ENCODE measurements at regions not wholly inside any gene's neighbourhood (a gene's known extent, or its start where the extent isn't known, plus 50 kb on each side); places are given as distances from the start of the nearest gene placed in this dataset.

DNA sequence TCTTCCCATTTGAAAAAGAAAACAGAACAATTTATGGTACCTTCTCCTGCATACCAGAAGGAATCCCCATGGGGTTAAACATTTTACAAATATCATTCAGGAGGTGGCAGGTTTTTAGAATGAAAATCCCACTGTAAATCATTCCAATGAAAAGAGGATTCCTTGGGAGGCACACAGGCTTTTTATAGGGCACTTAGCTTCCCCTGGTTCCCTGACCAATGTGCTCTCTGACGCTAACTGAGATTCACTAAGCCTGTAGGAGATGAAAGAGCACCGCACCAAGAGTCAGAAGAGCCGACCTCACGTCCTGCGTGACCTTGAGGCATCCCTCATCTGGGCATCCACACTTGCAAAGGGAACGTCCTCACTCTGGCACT, 82.5 kb downstream of the CMPK2 start:
- TF ChIP-seq TAF1 (IDR thresholded peaks at IDR 0.05; ENCODE audit: borderline replicate concordance, low read depth, low read length) (no peak), YY1 (IDR thresholded peaks at IDR 0.05; ENCODE audit: low read depth) (no peak), POLR2AphosphoS5 (IDR thresholded peaks at IDR 0.05; ENCODE audit: low read depth, low read length) (no peak), RXRA (IDR thresholded peaks at IDR 0.05; ENCODE audit: borderline replicate concordance, low read depth) (no peak), RFX5 (IDR thresholded peaks at IDR 0.05; ENCODE audit: low read length) (no peak), SIN3A (IDR thresholded peaks at IDR 0.05; ENCODE audit: borderline replicate concordance, low read depth, low read length) (no peak), CTCF (IDR thresholded peaks at IDR 0.05) (no peak), EP300 (IDR thresholded peaks at IDR 0.05; ENCODE audit: borderline replicate concordance in 1 of 2, low read depth in 1 of 2, low read length in 1 of 2) (no peak), EZH2phosphoT487 (IDR thresholded peaks at IDR 0.05; ENCODE audit: borderline replicate concordance, low read depth) (no peak), MXI1 (IDR thresholded peaks at IDR 0.05; ENCODE audit: low read depth, low read length) (no peak), FOXM1 (IDR thresholded peaks at IDR 0.05; ENCODE audit: low read depth) (no peak)
- TF ChIP-seq, protein P1, sequence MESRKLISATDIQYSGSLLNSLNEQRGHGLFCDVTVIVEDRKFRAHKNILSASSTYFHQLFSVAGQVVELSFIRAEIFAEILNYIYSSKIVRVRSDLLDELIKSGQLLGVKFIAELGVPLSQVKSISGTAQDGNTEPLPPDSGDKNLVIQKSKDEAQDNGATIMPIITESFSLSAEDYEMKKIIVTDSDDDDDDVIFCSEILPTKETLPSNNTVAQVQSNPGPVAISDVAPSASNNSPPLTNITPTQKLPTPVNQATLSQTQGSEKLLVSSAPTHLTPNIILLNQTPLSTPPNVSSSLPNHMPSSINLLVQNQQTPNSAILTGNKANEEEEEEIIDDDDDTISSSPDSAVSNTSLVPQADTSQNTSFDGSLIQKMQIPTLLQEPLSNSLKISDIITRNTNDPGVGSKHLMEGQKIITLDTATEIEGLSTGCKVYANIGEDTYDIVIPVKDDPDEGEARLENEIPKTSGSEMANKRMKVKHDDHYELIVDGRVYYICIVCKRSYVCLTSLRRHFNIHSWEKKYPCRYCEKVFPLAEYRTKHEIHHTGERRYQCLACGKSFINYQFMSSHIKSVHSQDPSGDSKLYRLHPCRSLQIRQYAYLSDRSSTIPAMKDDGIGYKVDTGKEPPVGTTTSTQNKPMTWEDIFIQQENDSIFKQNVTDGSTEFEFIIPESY (IDR thresholded peaks at IDR 0.05; ENCODE audit: borderline replicate concordance, low read depth) = no peak

All from SK-N-SH (cell line).